Right renal cortex interstitium (tissue), 3 donors: ENCODE measurements at regions not wholly inside any gene's neighbourhood (a gene's known extent, or its start where the extent isn't known, plus 50 kb on each side); places are given as distances from the start of the nearest gene placed in this dataset.
"Not testable (repeated sequence)": the region's sequence is repeated elsewhere in the genome, so short reads cannot be mapped to it uniquely, and the experiment has no call there.

ENCODE experiments used
- DNase-seq, 3 donors: peaks; one replicate each; pipeline ENCODE4 v3.0.0-alpha.2; 2013; ENCODE audit warnings: low read depth in 3 of 3, low spot score in 2 of 3

- no peak for DNase-seq
Observed at GRCh38 chr4:27916452-27917184, 1056.0 kb downstream of the STIM2 start.

GRCh38 chr4:27917381-27917780 lies 1056.7 kb downstream of the STIM2 start:
- no peak for DNase-seq

GRCh38 chr4:27921231-27921630 lies 1060.6 kb downstream of the STIM2 start:
- DNase-seq: no peak

- DNase-seq: no peak
Observed at GRCh38 chr4:27928761-27929540, 1068.3 kb downstream of the STIM2 start.

- DNase-seq: no peak
Observed at GRCh38 chr4:27930291-27930690, 1069.7 kb downstream of the STIM2 start.

- no peak for DNase-seq
Observed at GRCh38 chr4:27930976-27931375, 1070.3 kb downstream of the STIM2 start.

GRCh38 chr4:27931584-27931983 lies 1070.9 kb downstream of the STIM2 start:
- DNase-seq: no peak

- no peak for DNase-seq
Observed at GRCh38 chr4:27934871-27935270, 1074.2 kb downstream of the STIM2 start.

- no peak for DNase-seq
Observed at GRCh38 chr4:27946799-27947198, 1086.2 kb downstream of the STIM2 start.

GRCh38 chr4:27947302-27947701 lies 1086.7 kb downstream of the STIM2 start:
- no peak for DNase-seq

GRCh38 chr4:27964095-27964494 lies 1103.5 kb downstream of the STIM2 start:
- DNase-seq: no peak

GRCh38 chr4:27966664-27967063 lies 1106.0 kb downstream of the STIM2 start:
- no peak for DNase-seq

GRCh38 chr4:27973056-27973455 lies 1112.4 kb downstream of the STIM2 start:
- DNase-seq: no peak

GRCh38 chr4:27973700-27974099 lies 1113.1 kb downstream of the STIM2 start:
- no peak for DNase-seq

- no peak for DNase-seq
Observed at GRCh38 chr4:27974339-27974738, 1113.7 kb downstream of the STIM2 start.

GRCh38 chr4:27974881-27975280 lies 1114.2 kb downstream of the STIM2 start:
- not testable (repeated sequence) for DNase-seq

- DNase-seq: not testable (repeated sequence)
Observed at GRCh38 chr4:27978427-27979109, 1117.9 kb downstream of the STIM2 start.

- no peak for DNase-seq
Observed at GRCh38 chr4:27985522-27985921, 1124.9 kb downstream of the STIM2 start.

GRCh38 chr4:27986476-27986875 lies 1125.8 kb downstream of the STIM2 start:
- DNase-seq: no peak

- DNase-seq: no peak
Observed at GRCh38 chr4:28001698-28002097, 1141.1 kb downstream of the STIM2 start.

- no peak for DNase-seq
Observed at GRCh38 chr4:28004520-28004919, 1143.9 kb downstream of the STIM2 start.

GRCh38 chr4:28006021-28006420 lies 1145.4 kb downstream of the STIM2 start:
- no peak for DNase-seq
